Right cardiac atrium (tissue), 5 donors: ENCODE measurements at regions not wholly inside any gene's neighbourhood (a gene's known extent, or its start where the extent isn't known, plus 50 kb on each side); places are given as distances from the start of the nearest gene placed in this dataset.

Experiments used
- ATAC-seq, 2 donors: fragments of 200-7000 bp; cut with Tn5 transposase; one replicate each; pipeline versions ENCODE4 v1.8.0 to v1.9.1; 2020; ENCODE audit warnings: moderate library complexity in 2 of 2, mild to moderate bottlenecking in 1 of 2
- DNase-seq, 3 donors: peaks; one replicate each; pipeline ENCODE4 v3.0.0-alpha.2; 2020
- H3K27ac ChIP-seq: one replicate; pipeline ENCODE4 v1.5.1; 2013; ENCODE audit warnings: mild to moderate bottlenecking, low read length, control low read depth, moderate library complexity
- H3K27me3 ChIP-seq: one replicate; pipeline ENCODE4 v1.6.1; 2013; ENCODE audit not compliant: control insufficient read depth, insufficient read depth
- H3K4me1 ChIP-seq: one replicate; pipeline ENCODE4 v1.6.1; 2013; ENCODE audit warnings: low read length; ENCODE audit not compliant: control insufficient read depth, insufficient read depth
- H3K4me3 ChIP-seq: one replicate; pipeline ENCODE4 v1.5.1; 2013; ENCODE audit warnings: low read length, control low read depth
- H3K9me3 ChIP-seq: one replicate; pipeline ENCODE4 v1.6.1; 2013; ENCODE audit warnings: low read length; ENCODE audit not compliant: control insufficient read depth
- WGBS: extraction: QIAGEN DNeasy Blood & Tissue Kit; methylation state at CpG from one replicate; pipeline ENCODE4 v1.1.7; 2013; 5-methylcytosine and 5-hydroxymethylcytosine counted together
- intact Hi-C, 4 donors: fragments of 100-400 bp; cut with DNase I; formaldehyde crosslinking; loops; one replicate each; pipeline versions ENCODE4 v1.11.0 to v1.14.0; 2022 to 2023
- donor health status: healthy with polysubstance abuse.
- donor health status: DM: no; HTN: yes; CAD: no.
- donor health status: DM: no; HTN: no; CAD: no.
- donor health status: DM: no; HTN: yes; CAD: no; lungs with severe emphysema.
- donor health status: DM: yes; HTN: yes; CAD: no.

- intact Hi-C loops: no loop called here
- H3K27ac ChIP-seq: no peak overlapping the region
- ATAC-seq: no peak
- DNase-seq: no peak
- H3K27me3 ChIP-seq: no peaks in the 10 kb centered on the region
- H3K4me1 ChIP-seq: no peaks in the 10 kb centered on the region
- no peak overlapping the region for H3K4me3 ChIP-seq
- 49% methylated on average over 1 of the region's 1 CpG for WGBS
- no peaks in the 10 kb centered on the region for H3K9me3 ChIP-seq
Observed at GRCh38 chr13:78478183-78478582, 125.2 kb downstream of the POU4F1 start.

GRCh38 chr13:78476910-78477309 lies 126.4 kb downstream of the POU4F1 start:
- intact Hi-C loops: no loop called here
- Histone ChIP-seq H3K27ac (no peak overlapping the region), H3K27me3 (no peaks in the 10 kb centered on the region), H3K4me3 (no peak overlapping the region), H3K9me3 (no peaks in the 10 kb centered on the region), H3K4me1 (no peaks in the 10 kb centered on the region)
- ATAC-seq (no peak), DNase-seq (no peak)
- 42% methylated on average over 8 of the region's 8 CpGs for WGBS

GRCh38 chr13:78468621-78469020 lies 134.7 kb downstream of the POU4F1 start:
- H3K4me1 ChIP-seq: no peaks in the 10 kb centered on the region
- ATAC-seq (no peak), DNase-seq (no peak)
- H3K27ac ChIP-seq: no peak overlapping the region
- H3K27me3 ChIP-seq: no peaks in the 10 kb centered on the region
- no peaks in the 10 kb centered on the region for H3K9me3 ChIP-seq
- 77% methylated on average over 2 of the region's 2 CpGs for WGBS
- H3K4me3 ChIP-seq: no peak overlapping the region
- intact Hi-C loops: no loop called here

GRCh38 chr13:78465250-78465649 lies 138.1 kb downstream of the POU4F1 start:
- H3K27me3 ChIP-seq: no peaks in the 10 kb centered on the region
- no peak overlapping the region for H3K4me3 ChIP-seq
- no peaks in the 10 kb centered on the region for H3K4me1 ChIP-seq
- no peak overlapping the region for H3K27ac ChIP-seq
- DNase-seq (no peak), ATAC-seq (no peak)
- no peaks in the 10 kb centered on the region for H3K9me3 ChIP-seq
- intact Hi-C loops: no loop called here
- 45% methylated on average over 1 of the region's 1 CpG for WGBS

GRCh38 chr13:78460176-78460575 lies 143.2 kb downstream of the POU4F1 start:
- Histone ChIP-seq H3K4me1 (no peaks in the 10 kb centered on the region), H3K27me3 (no peaks in the 10 kb centered on the region), H3K4me3 (no peak overlapping the region), H3K9me3 (no peaks in the 10 kb centered on the region), H3K27ac (no peak overlapping the region)
- intact Hi-C loops: no loop called here
- no peak for ATAC-seq
- 85% methylated on average over 2 of the region's 2 CpGs for WGBS
- DNase-seq: no peak

- Histone ChIP-seq H3K27ac (no peak overlapping the region), H3K4me1 (no peaks in the 10 kb centered on the region), H3K27me3 (no peaks in the 10 kb centered on the region), H3K9me3 (no peaks in the 10 kb centered on the region), H3K4me3 (no peak overlapping the region)
- intact Hi-C loops: no loop called here
- WGBS: 82% methylated on average over 4 of the region's 4 CpGs
- ATAC-seq (no peak), DNase-seq (no peak)
Observed at GRCh38 chr13:78443839-78444238, 159.5 kb downstream of the POU4F1 start.

- peaks cover 1% of the 10 kb centered on the region for H3K4me1 ChIP-seq
- ATAC-seq: no peak
- H3K27ac ChIP-seq: no peak overlapping the region
- no peak for DNase-seq
- no peaks in the 10 kb centered on the region for H3K9me3 ChIP-seq
- 54% methylated on average over 4 of the region's 4 CpGs for WGBS
- intact Hi-C loops: no loop called here
- no peaks in the 10 kb centered on the region for H3K27me3 ChIP-seq
- no peak overlapping the region for H3K4me3 ChIP-seq
Observed at GRCh38 chr13:78437781-78438180, 165.6 kb downstream of the POU4F1 start.

- peaks cover 1% of the 10 kb centered on the region for H3K4me1 ChIP-seq
- H3K9me3 ChIP-seq: no peaks in the 10 kb centered on the region
- intact Hi-C loops: no loop called here
- no peak for ATAC-seq
- WGBS: 79% methylated on average over 3 of the region's 3 CpGs
- DNase-seq: no peak
- no peak overlapping the region for H3K4me3 ChIP-seq
- no peak overlapping the region for H3K27ac ChIP-seq
- H3K27me3 ChIP-seq: no peaks in the 10 kb centered on the region
Observed at GRCh38 chr13:78436311-78436710, 167.0 kb downstream of the POU4F1 start.

GRCh38 chr13:78431328-78431727 lies 172.0 kb downstream of the POU4F1 start:
- Histone ChIP-seq H3K9me3 (no peaks in the 10 kb centered on the region), H3K27me3 (no peaks in the 10 kb centered on the region), H3K27ac (no peak overlapping the region), H3K4me3 (no peak overlapping the region), H3K4me1 (peaks cover 1% of the 10 kb centered on the region)
- no peak for ATAC-seq
- no peak for DNase-seq
- intact Hi-C loops: no loop called here
- WGBS: 53% methylated on average over 1 of the region's 1 CpG

GRCh38 chr13:78430811-78431210 lies 172.5 kb downstream of the POU4F1 start:
- no peaks in the 10 kb centered on the region for H3K9me3 ChIP-seq
- no peak overlapping the region for H3K27ac ChIP-seq
- no peaks in the 10 kb centered on the region for H3K4me1 ChIP-seq
- no peak for DNase-seq
- H3K27me3 ChIP-seq: no peaks in the 10 kb centered on the region
- 63% methylated on average over 1 of the region's 1 CpG for WGBS
- no peak for ATAC-seq
- intact Hi-C loops: no loop called here
- H3K4me3 ChIP-seq: no peak overlapping the region

- Histone ChIP-seq H3K4me1 (no peaks in the 10 kb centered on the region), H3K4me3 (no peak overlapping the region), H3K27me3 (no peaks in the 10 kb centered on the region), H3K27ac (no peak overlapping the region), H3K9me3 (no peaks in the 10 kb centered on the region)
- DNase-seq (no peak), ATAC-seq (no peak)
- intact Hi-C loops: no loop called here
- WGBS: 70% methylated on average over 13 of the region's 13 CpGs
Observed at GRCh38 chr13:78430166-78430791, 173.1 kb downstream of the POU4F1 start.

- 43% methylated on average over 2 of the region's 2 CpGs for WGBS
- no peak overlapping the region for H3K27ac ChIP-seq
- intact Hi-C loops: no loop called here
- ATAC-seq (no peak), DNase-seq (no peak)
- no peaks in the 10 kb centered on the region for H3K4me1 ChIP-seq
- no peak overlapping the region for H3K4me3 ChIP-seq
- no peaks in the 10 kb centered on the region for H3K27me3 ChIP-seq
- H3K9me3 ChIP-seq: no peaks in the 10 kb centered on the region
Observed at GRCh38 chr13:78428646-78429045, 174.7 kb downstream of the POU4F1 start.
